Pancreas (tissue), 10 donors: ENCODE measurements at regions not wholly inside any gene's neighbourhood (a gene's known extent, or its start where the extent isn't known, plus 50 kb on each side); places are given as distances from the start of the nearest gene placed in this dataset.
"Not testable (repeated sequence)": the region's sequence is repeated elsewhere in the genome, so short reads cannot be mapped to it uniquely, and the experiment has no call there.

Source experiments
- ATAC-seq, 4 donors: fragments of 200-7000 bp; cut with Tn5 transposase; one replicate each; pipeline versions ENCODE4 v1.8.0 to v1.9.1; 2020; ENCODE audit warnings: mild to moderate bottlenecking in 4 of 4, moderate library complexity in 4 of 4
- DNase-seq, 6 donors: peaks; one replicate each; pipeline ENCODE4 v3.0.0-alpha.2; 2020
- FAIRE-seq: peaks from 2 replicates; lab custom pipeline; 2012; peaks lifted over from hg19 to GRCh38; lab: Jason Lieb, UNC
- H3K27ac ChIP-seq, 4 donors: fragments of 200-600 bp; sonication (generic); 1 replicate in 3 of 4; 2 replicates in 1 of 4; pipeline versions ENCODE4 v1.5.0 to v1.8.0; 2020
- H3K27me3 ChIP-seq, 4 donors: fragments of 200-600 bp; one replicate each; pipeline ENCODE4 v1.8.0; 2021
- H3K36me3 ChIP-seq, 3 donors: fragments of 200-600 bp; sonication (generic) in 1 of 3; one replicate each; pipeline versions ENCODE4 v1.5.0 to v1.8.0; 2020 to 2021
- H3K4me1 ChIP-seq, 3 donors: fragments of 200-600 bp; one replicate each; pipeline ENCODE4 v1.8.0; 2021
- H3K4me3 ChIP-seq, 4 donors: fragments of 200-600 bp; sonication (generic) in 2 of 4; one replicate each; pipeline versions ENCODE4 v1.5.0 to v1.8.0; 2020 to 2021
- H3K9me3 ChIP-seq, 4 donors: fragments of 200-600 bp; one replicate each; pipeline ENCODE4 v1.8.0; 2021
- CTCF ChIP-seq, 4 donors: fragments of 200-600 bp; sonication (generic) in 3 of 4; IDR thresholded peaks; one replicate each; pipeline versions ENCODE4 v1.5.0 to v1.8.0; 2021; ENCODE audit warnings: antibody characterized with exemption in 4 of 4
- WGBS, 2 donors: extraction: QIAGEN DNeasy Blood & Tissue Kit; methylation state at CpG; one replicate each; pipeline ENCODE4 v1.1.7; 2013; 5-methylcytosine and 5-hydroxymethylcytosine counted together
- intact Hi-C, 3 donors: fragments of 100-400 bp; cut with DNase I; formaldehyde crosslinking; loops; one replicate each; pipeline versions ENCODE4 v1.11.1 to v1.14.2; 2022
- donor health status: healthy with polysubstance abuse.
- donor health status: DM: no; HTN: no; CAD: no; lungs with moderate emphysema.
- donor health status: DM: no; HTN: no; CAD: no.
- donor health status: control.
- donor health status: control.
- donor health status: Bipolar disorder and iron deficiency.
- donor health status: DM: yes; HTN: yes; CAD: no.
- donor health status: DM: no; HTN: no; CAD: no.
- donor health status: DM: no; HTN: no; CAD: no.
- donor health status: DM: yes; HTN: yes; CAD: no.

GRCh38 chr3:124336067-124336656 lies 344.2 kb upstream of the ROPN1 start:
- ATAC-seq (no peak), FAIRE-seq (no peak), DNase-seq (no peak)
- no peak for TF ChIP-seq CTCF (IDR thresholded peaks at IDR 0.05)
- H3K4me3 ChIP-seq: no peak overlapping the region
- no peaks in the 10 kb centered on the region for H3K27me3 ChIP-seq
- intact Hi-C loops: no loop called here
- H3K4me1 ChIP-seq: no peaks in the 10 kb centered on the region
- 78 to 91% methylated on average over 4 of the region's 4 CpGs for WGBS, 2 donors
- H3K27ac ChIP-seq: no peak overlapping the region
- no peaks in the 10 kb centered on the region for H3K36me3 ChIP-seq
- H3K9me3 ChIP-seq: no peaks in the 10 kb centered on the region

- Histone ChIP-seq H3K36me3 (no peaks in the 10 kb centered on the region), H3K4me3 (no peak overlapping the region), H3K9me3 (no peaks in the 10 kb centered on the region), H3K4me1 (no peaks in the 10 kb centered on the region), H3K27me3 (no peaks in the 10 kb centered on the region), H3K27ac (no peak overlapping the region)
- no peak for FAIRE-seq
- intact Hi-C loops: no loop called here
- DNase-seq: no peak
- ATAC-seq: no peak
- WGBS, 2 donors: 59 to 63% methylated on average over 2 of the region's 2 CpGs
- TF ChIP-seq CTCF (IDR thresholded peaks at IDR 0.05): no peak
Measured at GRCh38 chr3:124345845-124346244, 353.9 kb upstream of the ROPN1 start.

GRCh38 chr3:124346487-124346886 lies 354.6 kb upstream of the ROPN1 start:
- H3K36me3 ChIP-seq: no peaks in the 10 kb centered on the region
- intact Hi-C loops: no loop called here
- FAIRE-seq (no peak), ATAC-seq (no peak), DNase-seq (no peak)
- H3K9me3 ChIP-seq: no peaks in the 10 kb centered on the region
- no peak overlapping the region for H3K27ac ChIP-seq
- no peak for TF ChIP-seq CTCF (IDR thresholded peaks at IDR 0.05)
- no peaks in the 10 kb centered on the region for H3K4me1 ChIP-seq
- H3K4me3 ChIP-seq: no peak overlapping the region
- WGBS, 2 donors: 88 to 95% methylated on average over 4 of the region's 4 CpGs
- no peaks in the 10 kb centered on the region for H3K27me3 ChIP-seq

- ATAC-seq (no peak), DNase-seq (no peak), FAIRE-seq (no peak)
- Histone ChIP-seq H3K36me3 (no peaks in the 10 kb centered on the region), H3K9me3 (no peaks in the 10 kb centered on the region), H3K4me3 (no peak overlapping the region), H3K4me1 (no peaks in the 10 kb centered on the region), H3K27me3 (no peaks in the 10 kb centered on the region), H3K27ac (no peak overlapping the region)
- WGBS, 2 donors: 65 to 70% methylated on average over 2 of the region's 2 CpGs
- TF ChIP-seq CTCF (IDR thresholded peaks at IDR 0.05): no peak
- intact Hi-C loops: no loop called here
Measured at GRCh38 chr3:124347418-124347817, 355.5 kb upstream of the ROPN1 start.

- ATAC-seq, H3K9me3 ChIP-seq, DNase-seq, H3K4me1 ChIP-seq, intact Hi-C loops, FAIRE-seq, H3K27ac ChIP-seq, H3K36me3 ChIP-seq, H3K4me3 ChIP-seq, H3K27me3 ChIP-seq: not testable (repeated sequence)
- WGBS, 2 donors: 86 to 100% methylated on average over 4 to 5 of the region's 5 CpGs
Measured at GRCh38 chr3:124348555-124348954, 356.6 kb upstream of the ROPN1 start.
